Hematopoietic multipotent progenitor cell treated with erythropoietin and hydrocortisone succinate and interleukin-3 and kit ligand, for 15 days (in vitro differentiated cells): ENCODE measurements at regions not wholly inside any gene's neighbourhood (a gene's known extent, or its start where the extent isn't known, plus 50 kb on each side); places are given as distances from the start of the nearest gene placed in this dataset.

ENCODE experiments used
- DNase-seq: peaks from one replicate; pipeline ENCODE4 v3.0.0-alpha.2; 2015; ENCODE audit warnings: low spot score

GRCh38 chr22:48954781-48955311, 872.8 kb downstream of the BRD1 start:
- DNase-seq: no peak

- DNase-seq: no peak
These were observed 873.8 kb downstream of the BRD1 start for GRCh38 chr22:48953830-48954229.

GRCh38 chr22:48953103-48953720, 874.5 kb downstream of the BRD1 start:
- no peak for DNase-seq

GRCh38 chr22:48952256-48953102, 875.2 kb downstream of the BRD1 start:
- DNase-seq: no peak

GRCh38 chr22:48951836-48952235, 875.8 kb downstream of the BRD1 start:
- DNase-seq: no peak

GRCh38 chr22:48950151-48950915, 877.3 kb downstream of the BRD1 start:
- DNase-seq: no peak

- no peak for DNase-seq
These were observed 878.1 kb downstream of the BRD1 start for GRCh38 chr22:48949375-48950149.

GRCh38 chr22:48948575-48949170, 879.0 kb downstream of the BRD1 start:
- DNase-seq: no peak

GRCh38 chr22:48947636-48948035, 880.0 kb downstream of the BRD1 start:
- DNase-seq: no peak

- no peak for DNase-seq
These were observed 881.8 kb downstream of the BRD1 start for GRCh38 chr22:48945621-48946458.

- DNase-seq: no peak
These were observed 882.7 kb downstream of the BRD1 start for GRCh38 chr22:48944751-48945620.

- DNase-seq: no peak
These were observed 883.3 kb downstream of the BRD1 start for GRCh38 chr22:48944433-48944750.

- DNase-seq: no peak
These were observed 883.9 kb downstream of the BRD1 start for GRCh38 chr22:48943567-48944432.

- no peak for DNase-seq
These were observed 884.7 kb downstream of the BRD1 start for GRCh38 chr22:48942698-48943566.

- DNase-seq: no peak
These were observed 885.6 kb downstream of the BRD1 start for GRCh38 chr22:48941903-48942575.

GRCh38 chr22:48941033-48941902, 886.4 kb downstream of the BRD1 start:
- no peak for DNase-seq
